WTC11 (cell line): ENCODE measurements at regions not wholly inside any gene's neighbourhood (a gene's known extent, or its start where the extent isn't known, plus 50 kb on each side); places are given as distances from the start of the nearest gene placed in this dataset.

Source experiments
- ATAC-seq: fragments of 200-7000 bp; cut with Tn5 transposase; 2 replicates; pipeline ENCODE4 v1.10.0; 2021; ENCODE audit warnings: mild to moderate bottlenecking, moderate library complexity
- CTCF ChIA-PET: fragments of 300-600 bp; sonication (Branson Sonifier 250); formaldehyde crosslinking; loops from one replicate; lab custom pipeline; 2021; ENCODE audit warnings: antibody characterized with exemption; lab: Charles Lee
- POLR2A ChIA-PET: fragments of 350-600 bp; sonication (Branson Sonifier 250); formaldehyde crosslinking; loops from one replicate; lab custom pipeline; 2021; ENCODE audit warnings: antibody characterized with exemption; lab: Charles Lee
- DNase-seq: peaks from one replicate; pipeline ENCODE4 v3.0.0; 2021; ENCODE audit warnings: low spot score
- H3K27ac Mint-ChIP-seq: 2 replicates; pipeline ENCODE4 v1.8.0; 2021; ENCODE audit warnings: mixed read lengths
- H3K27me3 Mint-ChIP-seq: 2 replicates; pipeline ENCODE4 v1.8.0; 2021; ENCODE audit warnings: low read depth, mild to moderate bottlenecking, moderate library complexity, mixed read lengths
- H3K36me3 Mint-ChIP-seq: 2 replicates; pipeline ENCODE4 v1.8.0; 2021; ENCODE audit warnings: mixed read lengths
- H3K4me1 Mint-ChIP-seq: 2 replicates; pipeline ENCODE4 v1.8.0; 2022; ENCODE audit warnings: mixed read lengths
- H3K4me3 Mint-ChIP-seq: 2 replicates; pipeline ENCODE4 v1.8.0; 2021; ENCODE audit warnings: mild to moderate bottlenecking, moderate library complexity, mixed read lengths
- H3K9me3 Mint-ChIP-seq: 2 replicates; pipeline ENCODE4 v1.8.0; 2021; ENCODE audit warnings: mixed read lengths
- CBFB ChIP-seq: sonication (generic); formaldehyde crosslinking; IDR thresholded peaks from 2 replicates; pipeline ENCODE4 v1.8.1; 2022; ENCODE audit warnings: mild to moderate bottlenecking, low read depth, missing genetic modification reagents
- ELF4 ChIP-seq: sonication (generic); formaldehyde crosslinking; IDR thresholded peaks from 2 replicates; pipeline ENCODE4 v1.8.1; 2022; ENCODE audit warnings: low read depth, mild to moderate bottlenecking, moderate library complexity, missing genetic modification reagents
- FOXK1 ChIP-seq: sonication (generic); formaldehyde crosslinking; IDR thresholded peaks from 2 replicates; pipeline ENCODE4 v1.8.0; 2022; ENCODE audit warnings: mild to moderate bottlenecking, moderate library complexity, missing genetic modification reagents
- GTF2I ChIP-seq: fragments of 250-450 bp; sonication (Bioruptor Pico); conservative IDR thresholded peaks from 2 replicates; pipeline ENCODE4 v1.4.0; 2021; ENCODE audit warnings: mild to moderate bottlenecking
- NFYB ChIP-seq: sonication (generic); formaldehyde crosslinking; conservative IDR thresholded peaks from 2 replicates; pipeline ENCODE4 v1.8.0; 2022; ENCODE audit warnings: low read depth, missing genetic modification reagents
- OVOL2 ChIP-seq: fragments of 250-450 bp; sonication (Bioruptor Pico); IDR thresholded peaks from 2 replicates; pipeline ENCODE4 v1.9.0; 2021; ENCODE audit warnings: mild to moderate bottlenecking, borderline replicate concordance
- RELA ChIP-seq: sonication (generic); formaldehyde crosslinking; IDR thresholded peaks from 2 replicates; pipeline ENCODE4 v1.8.1; 2022; ENCODE audit warnings: missing genetic modification reagents, mild to moderate bottlenecking, borderline replicate concordance
- RORB ChIP-seq: fragments of 250-450 bp; sonication (Bioruptor Pico); IDR thresholded peaks from 2 replicates; pipeline ENCODE4 v1.9.0; 2021; ENCODE audit warnings: mild to moderate bottlenecking
- SP1 ChIP-seq: sonication (generic); formaldehyde crosslinking; conservative IDR thresholded peaks from 2 replicates; pipeline ENCODE4 v1.8.1; 2022; ENCODE audit warnings: missing genetic modification reagents
- TCF7 ChIP-seq: sonication (generic); formaldehyde crosslinking; IDR thresholded peaks from 2 replicates; pipeline ENCODE4 v1.8.0; 2022; ENCODE audit warnings: mild to moderate bottlenecking, low read depth, missing genetic modification reagents, moderate library complexity
- TEAD4 ChIP-seq: sonication (generic); formaldehyde crosslinking; IDR thresholded peaks from 2 replicates; pipeline ENCODE4 v1.8.0; 2022; ENCODE audit warnings: mild to moderate bottlenecking, missing genetic modification reagents
- ZNF138 ChIP-seq: sonication (generic); formaldehyde crosslinking; conservative IDR thresholded peaks from 2 replicates; pipeline ENCODE4 v1.8.1; 2022; ENCODE audit warnings: mild to moderate bottlenecking, moderate library complexity, missing genetic modification reagents
- ZNF263 ChIP-seq: sonication (generic); formaldehyde crosslinking; IDR thresholded peaks from 2 replicates; pipeline ENCODE4 v1.8.1; 2022; ENCODE audit warnings: low read depth, mild to moderate bottlenecking, moderate library complexity, missing genetic modification reagents
- ZNF671 ChIP-seq: fragments of 250-450 bp; sonication (Bioruptor Pico); IDR thresholded peaks from 2 replicates; pipeline ENCODE4 v1.8.0; 2021; ENCODE audit warnings: mild to moderate bottlenecking
- TF ChIP-seq, protein P1 (sequence below): sonication (generic); formaldehyde crosslinking; IDR thresholded peaks from 2 replicates; pipeline ENCODE4 v1.8.0; 2023; ENCODE audit warnings: missing genetic modification reagents, mild to moderate bottlenecking, borderline replicate concordance
- TF ChIP-seq, protein P2 (sequence below): fragments of 250-450 bp; sonication (Bioruptor Pico); IDR thresholded peaks from 2 replicates; pipeline ENCODE4 v1.8.0; 2021; ENCODE audit warnings: mild to moderate bottlenecking
- TF ChIP-seq, protein P3 (sequence below): sonication (generic); formaldehyde crosslinking; IDR thresholded peaks from 2 replicates; pipeline ENCODE4 v1.8.1; 2022; ENCODE audit warnings: low read depth, missing genetic modification reagents, borderline replicate concordance
- TF ChIP-seq, protein P4 (sequence below): sonication (generic); formaldehyde crosslinking; conservative IDR thresholded peaks from 2 replicates; pipeline ENCODE4 v1.8.1; 2022; ENCODE audit warnings: mild to moderate bottlenecking, missing genetic modification reagents
- TF ChIP-seq, protein P5 (sequence below): sonication (generic); formaldehyde crosslinking; IDR thresholded peaks from 2 replicates; pipeline ENCODE4 v1.8.1; 2023; ENCODE audit warnings: mild to moderate bottlenecking, missing genetic modification reagents, moderate library complexity
- TF ChIP-seq, protein P6 (sequence below): sonication (generic); formaldehyde crosslinking; IDR thresholded peaks from 2 replicates; pipeline ENCODE4 v1.8.1; 2022; ENCODE audit warnings: mild to moderate bottlenecking, moderate library complexity, missing genetic modification reagents
- TF ChIP-seq, protein P7 (sequence below): sonication (generic); formaldehyde crosslinking; IDR thresholded peaks from 2 replicates; pipeline ENCODE4 v1.8.1; 2023; ENCODE audit warnings: mild to moderate bottlenecking, missing genetic modification reagents, moderate library complexity

DNA sequence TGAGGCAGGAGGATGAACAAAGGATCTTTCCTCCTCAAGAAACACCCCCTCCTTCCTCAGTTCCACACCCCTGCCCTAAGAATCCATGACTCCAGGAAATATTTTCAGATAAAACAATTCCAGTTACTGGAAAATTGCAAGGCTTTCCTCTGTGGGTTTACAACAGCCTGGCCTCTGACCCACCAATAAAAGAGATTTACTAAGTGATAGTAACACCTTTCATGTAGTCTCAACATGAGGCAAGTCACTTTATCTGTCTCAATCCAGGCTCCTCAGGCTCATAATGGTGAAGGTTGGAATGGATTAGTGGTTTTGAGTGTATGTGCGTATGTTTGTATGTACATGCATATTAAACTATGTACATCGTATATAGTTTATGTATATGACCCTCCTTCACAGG lies 71.4 kb upstream of the PPP2R5A start (continued):
- TF ChIP-seq, protein P1, sequence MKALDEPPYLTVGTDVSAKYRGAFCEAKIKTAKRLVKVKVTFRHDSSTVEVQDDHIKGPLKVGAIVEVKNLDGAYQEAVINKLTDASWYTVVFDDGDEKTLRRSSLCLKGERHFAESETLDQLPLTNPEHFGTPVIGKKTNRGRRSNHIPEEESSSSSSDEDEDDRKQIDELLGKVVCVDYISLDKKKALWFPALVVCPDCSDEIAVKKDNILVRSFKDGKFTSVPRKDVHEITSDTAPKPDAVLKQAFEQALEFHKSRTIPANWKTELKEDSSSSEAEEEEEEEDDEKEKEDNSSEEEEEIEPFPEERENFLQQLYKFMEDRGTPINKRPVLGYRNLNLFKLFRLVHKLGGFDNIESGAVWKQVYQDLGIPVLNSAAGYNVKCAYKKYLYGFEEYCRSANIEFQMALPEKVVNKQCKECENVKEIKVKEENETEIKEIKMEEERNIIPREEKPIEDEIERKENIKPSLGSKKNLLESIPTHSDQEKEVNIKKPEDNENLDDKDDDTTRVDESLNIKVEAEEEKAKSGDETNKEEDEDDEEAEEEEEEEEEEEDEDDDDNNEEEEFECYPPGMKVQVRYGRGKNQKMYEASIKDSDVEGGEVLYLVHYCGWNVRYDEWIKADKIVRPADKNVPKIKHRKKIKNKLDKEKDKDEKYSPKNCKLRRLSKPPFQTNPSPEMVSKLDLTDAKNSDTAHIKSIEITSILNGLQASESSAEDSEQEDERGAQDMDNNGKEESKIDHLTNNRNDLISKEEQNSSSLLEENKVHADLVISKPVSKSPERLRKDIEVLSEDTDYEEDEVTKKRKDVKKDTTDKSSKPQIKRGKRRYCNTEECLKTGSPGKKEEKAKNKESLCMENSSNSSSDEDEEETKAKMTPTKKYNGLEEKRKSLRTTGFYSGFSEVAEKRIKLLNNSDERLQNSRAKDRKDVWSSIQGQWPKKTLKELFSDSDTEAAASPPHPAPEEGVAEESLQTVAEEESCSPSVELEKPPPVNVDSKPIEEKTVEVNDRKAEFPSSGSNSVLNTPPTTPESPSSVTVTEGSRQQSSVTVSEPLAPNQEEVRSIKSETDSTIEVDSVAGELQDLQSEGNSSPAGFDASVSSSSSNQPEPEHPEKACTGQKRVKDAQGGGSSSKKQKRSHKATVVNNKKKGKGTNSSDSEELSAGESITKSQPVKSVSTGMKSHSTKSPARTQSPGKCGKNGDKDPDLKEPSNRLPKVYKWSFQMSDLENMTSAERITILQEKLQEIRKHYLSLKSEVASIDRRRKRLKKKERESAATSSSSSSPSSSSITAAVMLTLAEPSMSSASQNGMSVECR: no peak
- TF ChIP-seq RELA (no peak), OVOL2 (CRISPR knock-in tag) (no peak), ZNF671 (CRISPR knock-in tag) (no peak)
- TF ChIP-seq, protein P2, sequence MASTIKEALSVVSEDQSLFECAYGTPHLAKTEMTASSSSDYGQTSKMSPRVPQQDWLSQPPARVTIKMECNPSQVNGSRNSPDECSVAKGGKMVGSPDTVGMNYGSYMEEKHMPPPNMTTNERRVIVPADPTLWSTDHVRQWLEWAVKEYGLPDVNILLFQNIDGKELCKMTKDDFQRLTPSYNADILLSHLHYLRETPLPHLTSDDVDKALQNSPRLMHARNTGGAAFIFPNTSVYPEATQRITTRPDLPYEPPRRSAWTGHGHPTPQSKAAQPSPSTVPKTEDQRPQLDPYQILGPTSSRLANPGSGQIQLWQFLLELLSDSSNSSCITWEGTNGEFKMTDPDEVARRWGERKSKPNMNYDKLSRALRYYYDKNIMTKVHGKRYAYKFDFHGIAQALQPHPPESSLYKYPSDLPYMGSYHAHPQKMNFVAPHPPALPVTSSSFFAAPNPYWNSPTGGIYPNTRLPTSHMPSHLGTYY (CRISPR knock-in tag): no peak
- TF ChIP-seq, protein P3, sequence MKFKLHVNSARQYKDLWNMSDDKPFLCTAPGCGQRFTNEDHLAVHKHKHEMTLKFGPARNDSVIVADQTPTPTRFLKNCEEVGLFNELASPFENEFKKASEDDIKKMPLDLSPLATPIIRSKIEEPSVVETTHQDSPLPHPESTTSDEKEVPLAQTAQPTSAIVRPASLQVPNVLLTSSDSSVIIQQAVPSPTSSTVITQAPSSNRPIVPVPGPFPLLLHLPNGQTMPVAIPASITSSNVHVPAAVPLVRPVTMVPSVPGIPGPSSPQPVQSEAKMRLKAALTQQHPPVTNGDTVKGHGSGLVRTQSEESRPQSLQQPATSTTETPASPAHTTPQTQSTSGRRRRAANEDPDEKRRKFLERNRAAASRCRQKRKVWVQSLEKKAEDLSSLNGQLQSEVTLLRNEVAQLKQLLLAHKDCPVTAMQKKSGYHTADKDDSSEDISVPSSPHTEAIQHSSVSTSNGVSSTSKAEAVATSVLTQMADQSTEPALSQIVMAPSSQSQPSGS (CRISPR knock-in tag): no peak

- no peaks in the 10 kb centered on the region for H3K36me3 Mint-ChIP-seq
- no peak for DNase-seq
- no peak overlapping the region for H3K27ac Mint-ChIP-seq
- TF ChIP-seq RORB (no peak), GTF2I (CRISPR knock-in tag) (no peak), ZNF263 (CRISPR knock-in tag) (no peak), ZNF138 (CRISPR knock-in tag) (no peak), CBFB (CRISPR knock-in tag) (no peak), SP1 (no peak), TEAD4 (CRISPR knock-in tag) (no peak), NFYB (CRISPR knock-in tag) (no peak), FOXK1 (CRISPR knock-in tag) (no peak), ZNF671 (CRISPR knock-in tag) (no peak), ELF4 (CRISPR knock-in tag) (no peak), TCF7 (no peak)
- TF ChIP-seq, protein P3 (CRISPR knock-in tag): no peak
- TF ChIP-seq, protein P4, sequence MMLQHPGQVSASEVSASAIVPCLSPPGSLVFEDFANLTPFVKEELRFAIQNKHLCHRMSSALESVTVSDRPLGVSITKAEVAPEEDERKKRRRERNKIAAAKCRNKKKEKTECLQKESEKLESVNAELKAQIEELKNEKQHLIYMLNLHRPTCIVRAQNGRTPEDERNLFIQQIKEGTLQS (CRISPR knock-in tag): no peak
- TF ChIP-seq, protein P2 (CRISPR knock-in tag): no peak
- TF ChIP-seq, protein P5, sequence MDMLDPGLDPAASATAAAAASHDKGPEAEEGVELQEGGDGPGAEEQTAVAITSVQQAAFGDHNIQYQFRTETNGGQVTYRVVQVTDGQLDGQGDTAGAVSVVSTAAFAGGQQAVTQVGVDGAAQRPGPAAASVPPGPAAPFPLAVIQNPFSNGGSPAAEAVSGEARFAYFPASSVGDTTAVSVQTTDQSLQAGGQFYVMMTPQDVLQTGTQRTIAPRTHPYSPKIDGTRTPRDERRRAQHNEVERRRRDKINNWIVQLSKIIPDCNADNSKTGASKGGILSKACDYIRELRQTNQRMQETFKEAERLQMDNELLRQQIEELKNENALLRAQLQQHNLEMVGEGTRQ (CRISPR knock-in tag): no peak
- TF ChIP-seq, protein P6, sequence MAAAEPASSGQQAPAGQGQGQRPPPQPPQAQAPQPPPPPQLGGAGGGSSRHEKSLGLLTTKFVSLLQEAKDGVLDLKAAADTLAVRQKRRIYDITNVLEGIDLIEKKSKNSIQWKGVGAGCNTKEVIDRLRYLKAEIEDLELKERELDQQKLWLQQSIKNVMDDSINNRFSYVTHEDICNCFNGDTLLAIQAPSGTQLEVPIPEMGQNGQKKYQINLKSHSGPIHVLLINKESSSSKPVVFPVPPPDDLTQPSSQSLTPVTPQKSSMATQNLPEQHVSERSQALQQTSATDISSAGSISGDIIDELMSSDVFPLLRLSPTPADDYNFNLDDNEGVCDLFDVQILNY (CRISPR knock-in tag): no peak
- TF ChIP-seq, protein P7, sequence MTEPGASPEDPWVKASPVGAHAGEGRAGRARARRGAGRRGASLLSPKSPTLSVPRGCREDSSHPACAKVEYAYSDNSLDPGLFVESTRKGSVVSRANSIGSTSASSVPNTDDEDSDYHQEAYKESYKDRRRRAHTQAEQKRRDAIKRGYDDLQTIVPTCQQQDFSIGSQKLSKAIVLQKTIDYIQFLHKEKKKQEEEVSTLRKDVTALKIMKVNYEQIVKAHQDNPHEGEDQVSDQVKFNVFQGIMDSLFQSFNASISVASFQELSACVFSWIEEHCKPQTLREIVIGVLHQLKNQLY: no peak
- no peak for ATAC-seq
- H3K27me3 Mint-ChIP-seq: no peaks in the 10 kb centered on the region
- H3K4me3 Mint-ChIP-seq: no peak overlapping the region
- 0 out of 2 replicates have a peak, but pooled peaks cover 2% of the 10 kb centered on the region for H3K9me3 Mint-ChIP-seq
- CTCF ChIA-PET: no interaction called here
- peaks cover 21% of the 10 kb centered on the region for H3K4me1 Mint-ChIP-seq
- POLR2A ChIA-PET: no interaction called here
Measured at GRCh38 chr1:212214325-212214724, 70.9 kb upstream of the PPP2R5A start.
